Panc1 (cell line): ENCODE measurements at regions not wholly inside any gene's neighbourhood (a gene's known extent, or its start where the extent isn't known, plus 50 kb on each side); places are given as distances from the start of the nearest gene placed in this dataset.

Source experiments
- ATAC-seq: fragments of 200-7000 bp; cut with Tn5 transposase; 2 replicates; pipeline ENCODE4 v1.9.1; 2020; ENCODE audit warnings: mild to moderate bottlenecking, moderate library complexity
- BruUV-seq: library from RNA; stranded (reverse); fragments of 400-500 nt; replicated peaks from 2 replicates; lab custom pipeline; 2021; lab: Mats Ljungman, UMichigan
- CTCF ChIA-PET: fragments of 300-600 bp; sonication (Branson Sonifier 250); formaldehyde crosslinking; loops from one replicate; lab custom pipeline; 2022; ENCODE audit warnings: antibody characterized with exemption; lab: Charles Lee
- POLR2A ChIA-PET: fragments of 300-600 bp; sonication (Branson Sonifier 250); formaldehyde crosslinking; loops from one replicate; lab custom pipeline; 2022; ENCODE audit warnings: antibody characterized with exemption; lab: Charles Lee
- DNase-seq: peaks from one replicate; pipeline ENCODE4 v3.0.0-alpha.2; 2010; ENCODE audit warnings: low read depth, low spot score
- H3K27ac ChIP-seq: 2 replicates; pipeline ENCODE4 v1.5.1; 2011; ENCODE audit warnings: mild to moderate bottlenecking, low read length, inconsistent platforms
- H3K27me3 ChIP-seq: fragments of 200-500 bp; sonication (Bioruptor generic); 2 replicates; pipeline ENCODE4 v1.6.0; 2014; ENCODE audit warnings: low read length, inconsistent platforms; ENCODE audit not compliant: control insufficient read depth, insufficient read depth
- H3K36me3 ChIP-seq: fragments of 200-500 bp; sonication (Bioruptor generic); 2 replicates; pipeline ENCODE4 v1.5.1; 2014; ENCODE audit warnings: inconsistent platforms, mild to moderate bottlenecking, low read length, moderate library complexity; ENCODE audit not compliant: control insufficient read depth, insufficient read depth
- H3K4me1 ChIP-seq: 2 replicates; pipeline ENCODE4 v1.5.1; 2011; ENCODE audit warnings: inconsistent platforms, mild to moderate bottlenecking, low read length, moderate library complexity; ENCODE audit not compliant: control insufficient read depth, insufficient read depth
- H3K4me3 ChIP-seq, 2 experiments: 2 replicates each; pipeline ENCODE4 v1.5.1; 2011 to 2012; ENCODE audit warnings: low read depth in 2 of 2, low read length in 2 of 2, mild to moderate bottlenecking in 2 of 2, inconsistent platforms in 1 of 2, moderate library complexity in 1 of 2
- H3K9me3 ChIP-seq: fragments of 200-500 bp; sonication (Bioruptor generic); 2 replicates; pipeline ENCODE4 v1.5.1; 2014; ENCODE audit warnings: low read depth, mild to moderate bottlenecking, inconsistent platforms, low read length, moderate library complexity; ENCODE audit not compliant: control insufficient read depth, insufficient read depth
- POLR2AphosphoS5 ChIP-seq: IDR thresholded peaks from 2 replicates; pipeline ENCODE4 v1.6.1; 2012; ENCODE audit warnings: mild to moderate bottlenecking, low read depth, low read length, moderate library complexity
- SIN3A ChIP-seq: IDR thresholded peaks from 2 replicates; pipeline ENCODE4 v1.6.1; 2012; ENCODE audit warnings: low read depth, mild to moderate bottlenecking, low read length, moderate library complexity, borderline replicate concordance; ENCODE audit not compliant: insufficient read depth
- TCF7L2 ChIP-seq: IDR thresholded peaks from 2 replicates; pipeline ENCODE4 v1.6.1; 2011; ENCODE audit warnings: mild to moderate bottlenecking, low read depth, low read length, inconsistent platforms
- in situ Hi-C: cut with HindIII; loops from 2 replicates; pipeline ENCODE4 v1.10.0; 2016; ENCODE audit warnings: low sequenced_read_pairs, low pct_unique_long_range_greater_than_20kb
- intact Hi-C: fragments of 100-400 bp; cut with micrococcal nuclease; formaldehyde crosslinking; loops from one replicate; pipeline ENCODE4 v1.10.0; 2022; ENCODE audit not compliant: unreplicated experiment
- TF ChIP-seq, protein P1 (sequence below): fragments of 450-650 bp; IDR thresholded peaks from 2 replicates; pipeline ENCODE4 v1.5.1; 2017; ENCODE audit warnings: mild to moderate bottlenecking
- TF ChIP-seq, protein P2 (sequence below), 2 experiments: IDR thresholded peaks; 2 replicates each; pipeline ENCODE4 v1.6.1; 2011 to 2012; ENCODE audit warnings: low read depth in 2 of 2, control low read depth in 1 of 2, low read length in 1 of 2, mild to moderate bottlenecking in 1 of 2, moderate library complexity in 1 of 2; ENCODE audit not compliant: insufficient read depth in 1 of 2

- CTCF ChIA-PET = no interaction called here
- no TSS peak for BruUV-seq
- Histone ChIP-seq H3K9me3 (no peaks in the 10 kb centered on the region), H3K27ac (no peak overlapping the region), H3K4me3 (no peak overlapping the region), H3K36me3 (no peaks in the 10 kb centered on the region), H3K27me3 (no peaks in the 10 kb centered on the region), H3K4me1 (no peaks in the 10 kb centered on the region)
- intact Hi-C loops (no loop called here), in situ Hi-C loops (no loop called here)
- ATAC-seq (no peak), DNase-seq (no peak)
- POLR2A ChIA-PET = no interaction called here
- TF ChIP-seq, protein P1, sequence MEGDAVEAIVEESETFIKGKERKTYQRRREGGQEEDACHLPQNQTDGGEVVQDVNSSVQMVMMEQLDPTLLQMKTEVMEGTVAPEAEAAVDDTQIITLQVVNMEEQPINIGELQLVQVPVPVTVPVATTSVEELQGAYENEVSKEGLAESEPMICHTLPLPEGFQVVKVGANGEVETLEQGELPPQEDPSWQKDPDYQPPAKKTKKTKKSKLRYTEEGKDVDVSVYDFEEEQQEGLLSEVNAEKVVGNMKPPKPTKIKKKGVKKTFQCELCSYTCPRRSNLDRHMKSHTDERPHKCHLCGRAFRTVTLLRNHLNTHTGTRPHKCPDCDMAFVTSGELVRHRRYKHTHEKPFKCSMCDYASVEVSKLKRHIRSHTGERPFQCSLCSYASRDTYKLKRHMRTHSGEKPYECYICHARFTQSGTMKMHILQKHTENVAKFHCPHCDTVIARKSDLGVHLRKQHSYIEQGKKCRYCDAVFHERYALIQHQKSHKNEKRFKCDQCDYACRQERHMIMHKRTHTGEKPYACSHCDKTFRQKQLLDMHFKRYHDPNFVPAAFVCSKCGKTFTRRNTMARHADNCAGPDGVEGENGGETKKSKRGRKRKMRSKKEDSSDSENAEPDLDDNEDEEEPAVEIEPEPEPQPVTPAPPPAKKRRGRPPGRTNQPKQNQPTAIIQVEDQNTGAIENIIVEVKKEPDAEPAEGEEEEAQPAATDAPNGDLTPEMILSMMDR = no peak
- TF ChIP-seq TCF7L2 = no peak
- TF ChIP-seq SIN3A = no peak
- TF ChIP-seq, protein P2, sequence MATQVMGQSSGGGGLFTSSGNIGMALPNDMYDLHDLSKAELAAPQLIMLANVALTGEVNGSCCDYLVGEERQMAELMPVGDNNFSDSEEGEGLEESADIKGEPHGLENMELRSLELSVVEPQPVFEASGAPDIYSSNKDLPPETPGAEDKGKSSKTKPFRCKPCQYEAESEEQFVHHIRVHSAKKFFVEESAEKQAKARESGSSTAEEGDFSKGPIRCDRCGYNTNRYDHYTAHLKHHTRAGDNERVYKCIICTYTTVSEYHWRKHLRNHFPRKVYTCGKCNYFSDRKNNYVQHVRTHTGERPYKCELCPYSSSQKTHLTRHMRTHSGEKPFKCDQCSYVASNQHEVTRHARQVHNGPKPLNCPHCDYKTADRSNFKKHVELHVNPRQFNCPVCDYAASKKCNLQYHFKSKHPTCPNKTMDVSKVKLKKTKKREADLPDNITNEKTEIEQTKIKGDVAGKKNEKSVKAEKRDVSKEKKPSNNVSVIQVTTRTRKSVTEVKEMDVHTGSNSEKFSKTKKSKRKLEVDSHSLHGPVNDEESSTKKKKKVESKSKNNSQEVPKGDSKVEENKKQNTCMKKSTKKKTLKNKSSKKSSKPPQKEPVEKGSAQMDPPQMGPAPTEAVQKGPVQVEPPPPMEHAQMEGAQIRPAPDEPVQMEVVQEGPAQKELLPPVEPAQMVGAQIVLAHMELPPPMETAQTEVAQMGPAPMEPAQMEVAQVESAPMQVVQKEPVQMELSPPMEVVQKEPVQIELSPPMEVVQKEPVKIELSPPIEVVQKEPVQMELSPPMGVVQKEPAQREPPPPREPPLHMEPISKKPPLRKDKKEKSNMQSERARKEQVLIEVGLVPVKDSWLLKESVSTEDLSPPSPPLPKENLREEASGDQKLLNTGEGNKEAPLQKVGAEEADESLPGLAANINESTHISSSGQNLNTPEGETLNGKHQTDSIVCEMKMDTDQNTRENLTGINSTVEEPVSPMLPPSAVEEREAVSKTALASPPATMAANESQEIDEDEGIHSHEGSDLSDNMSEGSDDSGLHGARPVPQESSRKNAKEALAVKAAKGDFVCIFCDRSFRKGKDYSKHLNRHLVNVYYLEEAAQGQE (IDR thresholded peaks at IDR 0.05; ENCODE audit: insufficient read depth in 1 of 2, low read depth in 2 of 2, low read length in 1 of 2) = no peak
- TF ChIP-seq POLR2AphosphoS5 = no peak
Observed at GRCh38 chr20:39909447-39909846, 779.6 kb downstream of the MAFB start.

GRCh38 chr20:39904476-39905112 lies 784.4 kb downstream of the MAFB start:
- H3K36me3 ChIP-seq = no peaks in the 10 kb centered on the region
- TF ChIP-seq SIN3A (no peak), POLR2AphosphoS5 (no peak), TCF7L2 (no peak)
- TF ChIP-seq, protein P1 = no peak
- TF ChIP-seq, protein P2 (IDR thresholded peaks at IDR 0.05; ENCODE audit: insufficient read depth in 1 of 2, low read depth in 2 of 2, low read length in 1 of 2) = no peak
- H3K27ac ChIP-seq = no peak overlapping the region
- H3K9me3 ChIP-seq = no peaks in the 10 kb centered on the region
- no peak overlapping the region for H3K4me3 ChIP-seq
- no peaks in the 10 kb centered on the region for H3K4me1 ChIP-seq
- H3K27me3 ChIP-seq = no peaks in the 10 kb centered on the region
- no TSS peak for BruUV-seq
- in situ Hi-C loops (no loop called here), intact Hi-C loops (no loop called here)
- no peak for DNase-seq
- ChIA-PET CTCF (interaction anchor here (1.1 kb wide), 1 partner anchor 823 kb away, joined by 3 read pairs; no protein-coding TSS in a partner anchor), POLR2A (no interaction called here)
- ATAC-seq = no peak
